Chondrocyte (in vitro differentiated cells): ENCODE measurements at regions not wholly inside any gene's neighbourhood (a gene's known extent, or its start where the extent isn't known, plus 50 kb on each side); places are given as distances from the start of the nearest gene placed in this dataset.

Experiments
- DNase-seq: peaks from one replicate; pipeline ENCODE4 v3.0.0; 2021; ENCODE audit warnings: mixed read lengths, low spot score
- H3K27ac Mint-ChIP-seq: one replicate; pipeline ENCODE4 v1.8.0; 2021; ENCODE audit warnings: mild to moderate bottlenecking, moderate library complexity, mixed read lengths; ENCODE audit not compliant: unreplicated experiment
- H3K27me3 Mint-ChIP-seq: 2 replicates; pipeline ENCODE4 v1.8.0; 2021; ENCODE audit warnings: low read depth, mixed read lengths
- H3K36me3 Mint-ChIP-seq: 2 replicates; pipeline ENCODE4 v1.8.0; 2021; ENCODE audit warnings: low read depth, mixed read lengths
- H3K4me1 Mint-ChIP-seq: 2 replicates; pipeline ENCODE4 v1.8.0; 2021; ENCODE audit warnings: low read depth, mild to moderate bottlenecking, mixed read lengths
- H3K4me3 Mint-ChIP-seq: one replicate; pipeline ENCODE4 v1.8.0; 2021; ENCODE audit warnings: mild to moderate bottlenecking, moderate library complexity, mixed read lengths; ENCODE audit not compliant: unreplicated experiment
- H3K9me3 Mint-ChIP-seq: 2 replicates; pipeline ENCODE4 v1.8.0; 2021; ENCODE audit warnings: low read depth, mixed read lengths
- CTCF ChIP-seq: fragments of 200-600 bp; sonication (generic); IDR thresholded peaks from 2 replicates; pipeline ENCODE4 v1.5.0; 2021; ENCODE audit warnings: antibody characterized with exemption, mild to moderate bottlenecking, moderate library complexity

DNA sequence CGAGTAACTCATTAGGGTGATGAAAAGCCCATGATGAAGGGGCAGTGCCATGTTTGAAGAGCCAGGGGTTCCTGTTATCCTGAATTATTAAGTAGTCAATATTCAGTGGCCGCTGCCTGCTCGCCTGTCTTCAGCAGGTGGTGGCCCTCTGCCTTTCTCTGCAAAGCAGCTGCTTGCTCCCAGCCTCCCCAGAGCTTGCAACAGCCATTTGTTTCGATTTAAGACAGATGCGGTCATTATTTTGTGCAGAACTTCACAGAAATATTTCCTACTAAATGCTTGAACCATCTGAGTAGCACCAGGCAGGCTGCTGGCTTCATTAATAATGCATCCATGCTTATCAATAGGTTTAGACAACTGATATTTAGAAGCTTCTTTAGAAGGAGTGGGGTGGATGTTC, 104.3 kb upstream of the TTC29 start:
- no peak overlapping the region for H3K4me3 Mint-ChIP-seq
- TF ChIP-seq CTCF: no peak
- DNase-seq: no peak
- H3K9me3 Mint-ChIP-seq: peaks cover 14% of the 10 kb centered on the region
- peak overlapping the region; percentile 3 for H3K27ac Mint-ChIP-seq
- peaks cover 27% of the 10 kb centered on the region for H3K4me1 Mint-ChIP-seq
- H3K27me3 Mint-ChIP-seq: peaks cover 3% of the 10 kb centered on the region
- peaks cover 2% of the 10 kb centered on the region for H3K36me3 Mint-ChIP-seq

- H3K9me3 Mint-ChIP-seq: peaks cover 14% of the 10 kb centered on the region
- peak overlapping the region; percentile 3 for H3K27ac Mint-ChIP-seq
- peaks cover 27% of the 10 kb centered on the region for H3K4me1 Mint-ChIP-seq
- no peaks in the 10 kb centered on the region for H3K27me3 Mint-ChIP-seq
- H3K36me3 Mint-ChIP-seq: peaks cover 2% of the 10 kb centered on the region
- no peak for DNase-seq
- TF ChIP-seq CTCF: no peak
- no peak overlapping the region for H3K4me3 Mint-ChIP-seq
These were observed 104.7 kb upstream of the TTC29 start for GRCh38 chr4:147050356-147050765.

- TF ChIP-seq CTCF: no peak
- Mint-ChIP-seq H3K9me3 (peaks cover 14% of the 10 kb centered on the region), H3K27ac (no peak overlapping the region), H3K4me1 (peaks cover 37% of the 10 kb centered on the region), H3K27me3 (no peaks in the 10 kb centered on the region), H3K4me3 (no peak overlapping the region), H3K36me3 (peaks cover 2% of the 10 kb centered on the region)
- no peak for DNase-seq
These were observed 106.7 kb upstream of the TTC29 start for GRCh38 chr4:147052361-147052760.

GRCh38 chr4:147054228-147054872, 108.7 kb upstream of the TTC29 start:
- H3K9me3 Mint-ChIP-seq: peaks cover 7% of the 10 kb centered on the region
- peaks cover 2% of the 10 kb centered on the region for H3K36me3 Mint-ChIP-seq
- H3K4me1 Mint-ChIP-seq: peaks cover 35% of the 10 kb centered on the region
- no peak overlapping the region for H3K27ac Mint-ChIP-seq
- no peak for TF ChIP-seq CTCF
- no peak overlapping the region for H3K4me3 Mint-ChIP-seq
- DNase-seq: no peak
- no peaks in the 10 kb centered on the region for H3K27me3 Mint-ChIP-seq

- H3K4me3 Mint-ChIP-seq: peak overlapping the region; percentile 63
- DNase-seq: no peak
- no peaks in the 10 kb centered on the region for H3K36me3 Mint-ChIP-seq
- H3K27ac Mint-ChIP-seq: peak overlapping the region; percentile 92
- peak; percentile 66 for TF ChIP-seq CTCF
- H3K9me3 Mint-ChIP-seq: no peaks in the 10 kb centered on the region
- H3K27me3 Mint-ChIP-seq: no peaks in the 10 kb centered on the region
- H3K4me1 Mint-ChIP-seq: peaks cover 37% of the 10 kb centered on the region
These were observed 111.4 kb upstream of the TTC29 start for GRCh38 chr4:147056940-147057610.
